ENCODE measurements at regions not wholly inside any gene's neighbourhood (a gene's known extent, or its start where the extent isn't known, plus 50 kb on each side); places are given as distances from the start of the nearest gene placed in this dataset.

GRCh38 chr5:125775896-125776295 lies 647.3 kb upstream of the GRAMD2B start:
- no peak overlapping the region for H3K4me3 Mint-ChIP-seq
- Histone ChIP-seq H3K36me3 (ENCODE audit: insufficient read depth, low read length) (no peaks in the 10 kb centered on the region), H3K27me3 (ENCODE audit: control insufficient read depth in 1 of 2, insufficient read depth in 2 of 2, low read length in 2 of 2) (no peaks in the 10 kb centered on the region), H3K9me3 (ENCODE audit: control insufficient read depth in 1 of 2, insufficient read depth in 1 of 2, low read length in 2 of 2) (no peaks in the 10 kb centered on the region), H3K4me3 (ENCODE audit: low read length) (no peak overlapping the region), H3K27ac (ENCODE audit: low read depth in 1 of 2, low read length in 2 of 2) (no peak overlapping the region), H3K4me1 (ENCODE audit: insufficient read depth, low read length) (no peaks in the 10 kb centered on the region)
- ATAC-seq (ENCODE audit: poor library complexity) (no peak), DNase-seq (no peak)
- no peaks in the 10 kb centered on the region for H3K27me3 Mint-ChIP-seq
- no peaks in the 10 kb centered on the region for H3K4me1 Mint-ChIP-seq (ENCODE audit: low read depth)
- CTCF ChIA-PET: no interaction called here
- intact Hi-C loops (cut with DNase I, micrococcal nuclease): no loop called here
- no peak overlapping the region for H3K27ac Mint-ChIP-seq
- POLR2A ChIA-PET: no interaction called here
- no peak for TF ChIP-seq CTCF (IDR thresholded peaks at IDR 0.05)
- peaks cover 15% of the 10 kb centered on the region for H3K9me3 Mint-ChIP-seq
- H3K36me3 Mint-ChIP-seq (ENCODE audit: low read depth): no peaks in the 10 kb centered on the region

- DNase-seq: no peak
- Histone ChIP-seq H3K27me3 (ENCODE audit: control insufficient read depth in 1 of 2, insufficient read depth in 2 of 2, low read length in 2 of 2) (no peaks in the 10 kb centered on the region), H3K36me3 (ENCODE audit: insufficient read depth, low read length) (no peaks in the 10 kb centered on the region), H3K9me3 (ENCODE audit: control insufficient read depth in 1 of 2, insufficient read depth in 1 of 2, low read length in 2 of 2) (no peaks in the 10 kb centered on the region), H3K4me1 (ENCODE audit: insufficient read depth, low read length) (no peaks in the 10 kb centered on the region), H3K27ac (ENCODE audit: low read depth in 1 of 2, low read length in 2 of 2) (no peak overlapping the region), H3K4me3 (ENCODE audit: low read length) (no peak overlapping the region)
- H3K36me3 Mint-ChIP-seq (ENCODE audit: low read depth): no peaks in the 10 kb centered on the region
- no peak for TF ChIP-seq CTCF (IDR thresholded peaks at IDR 0.05)
- H3K4me3 Mint-ChIP-seq: no peak overlapping the region
- POLR2A ChIA-PET: no interaction called here
- CTCF ChIA-PET: no interaction called here
- H3K27ac Mint-ChIP-seq: no peak overlapping the region
- H3K9me3 Mint-ChIP-seq: peaks cover 10% of the 10 kb centered on the region
- H3K4me1 Mint-ChIP-seq (ENCODE audit: low read depth): no peaks in the 10 kb centered on the region
- intact Hi-C loops (cut with DNase I, micrococcal nuclease): no loop called here
- no peaks in the 10 kb centered on the region for H3K27me3 Mint-ChIP-seq
- no peak for ATAC-seq (ENCODE audit: poor library complexity)
Observed at GRCh38 chr5:125776656-125777139, 646.5 kb upstream of the GRAMD2B start.

- Histone ChIP-seq H3K36me3 (ENCODE audit: insufficient read depth, low read length) (no peaks in the 10 kb centered on the region), H3K27me3 (ENCODE audit: control insufficient read depth in 1 of 2, insufficient read depth in 2 of 2, low read length in 2 of 2) (no peaks in the 10 kb centered on the region), H3K9me3 (ENCODE audit: control insufficient read depth in 1 of 2, insufficient read depth in 1 of 2, low read length in 2 of 2) (no peaks in the 10 kb centered on the region), H3K4me1 (ENCODE audit: insufficient read depth, low read length) (no peaks in the 10 kb centered on the region), H3K4me3 (ENCODE audit: low read length) (no peak overlapping the region), H3K27ac (ENCODE audit: low read depth in 1 of 2, low read length in 2 of 2) (no peak overlapping the region)
- TF ChIP-seq CTCF (IDR thresholded peaks at IDR 0.05): no peak
- ATAC-seq (ENCODE audit: poor library complexity): no peak
- intact Hi-C loops (cut with DNase I, micrococcal nuclease): no loop called here
- CTCF ChIA-PET: no interaction called here
- H3K4me3 Mint-ChIP-seq: no peak overlapping the region
- no peaks in the 10 kb centered on the region for H3K27me3 Mint-ChIP-seq
- no peaks in the 10 kb centered on the region for H3K36me3 Mint-ChIP-seq (ENCODE audit: low read depth)
- H3K27ac Mint-ChIP-seq: no peak overlapping the region
- DNase-seq: no peak
- POLR2A ChIA-PET: no interaction called here
- H3K9me3 Mint-ChIP-seq: peaks cover 8% of the 10 kb centered on the region
- H3K4me1 Mint-ChIP-seq (ENCODE audit: low read depth): no peaks in the 10 kb centered on the region
Observed at GRCh38 chr5:125778791-125779190, 644.4 kb upstream of the GRAMD2B start.

All from CD4-positive, alpha-beta T cell (primary cell).